T1000 (cell line): ENCODE measurements at regions not wholly inside any gene's neighbourhood (a gene's known extent, or its start where the extent isn't known, plus 50 kb on each side); places are given as distances from the start of the nearest gene placed in this dataset.

Source experiments
- DNase-seq: peaks from one replicate; lab custom pipeline; 2025; ENCODE audit warnings: mixed read lengths; lab: John Stamatoyannopoulos, UW

DNA sequence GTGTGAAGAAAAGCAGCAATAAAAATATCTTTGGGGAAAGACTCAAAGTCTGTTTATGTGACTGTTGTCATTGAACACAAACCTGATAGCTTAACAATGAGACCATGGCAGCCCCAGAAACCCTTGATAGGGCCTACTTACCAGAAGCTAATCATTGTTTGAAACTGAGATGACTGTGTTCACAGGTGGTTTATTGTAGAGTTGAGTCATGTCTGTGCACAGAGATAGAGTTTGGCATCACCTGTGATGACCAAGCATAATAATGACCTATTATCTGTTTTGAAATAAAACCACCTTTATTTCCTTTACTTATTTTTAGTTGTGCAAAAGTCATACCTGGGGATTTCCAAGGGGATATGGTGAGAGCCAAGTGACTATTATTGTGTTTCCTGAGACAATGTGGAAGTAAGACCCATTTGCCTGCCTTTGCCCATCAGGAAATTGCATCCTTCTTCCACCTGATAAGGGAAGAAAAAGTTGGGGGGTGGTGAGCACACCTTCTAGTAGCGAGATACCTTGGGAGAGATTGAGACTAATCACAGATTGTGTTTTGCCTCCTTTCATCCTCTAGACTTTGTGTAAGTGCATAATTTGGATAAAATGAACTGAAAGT lies 456.9 kb upstream of the JAG1 start:
- DNase-seq: no peak

DNA sequence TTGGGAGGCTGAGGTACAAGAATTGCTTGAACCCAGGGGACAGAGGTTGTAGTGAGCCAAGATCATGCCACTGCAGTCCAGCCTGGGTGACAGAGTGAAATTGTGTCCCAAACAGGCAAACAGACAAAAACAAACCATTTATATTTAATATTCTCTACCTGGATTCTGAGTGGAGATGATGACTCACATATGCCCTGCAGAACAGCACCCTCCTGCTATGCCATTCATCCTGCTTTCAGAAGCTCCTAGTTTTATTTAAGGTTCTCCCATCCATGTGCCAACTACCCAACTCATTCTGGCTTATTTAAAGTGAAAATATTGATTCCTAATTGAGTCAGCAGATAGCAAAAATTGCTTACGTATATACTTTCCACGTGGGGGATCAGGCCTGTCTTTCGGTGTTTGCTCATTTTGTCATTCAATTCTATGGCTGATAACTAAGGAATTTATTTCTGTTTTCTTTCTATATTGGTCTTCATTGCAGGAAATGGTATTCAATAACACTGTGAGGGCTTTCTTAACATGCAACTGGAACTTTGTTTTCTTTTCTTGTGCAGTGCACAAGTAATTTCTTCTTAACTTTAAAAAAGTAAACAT lies 459.1 kb upstream of the JAG1 start:
- no peak for DNase-seq

DNA sequence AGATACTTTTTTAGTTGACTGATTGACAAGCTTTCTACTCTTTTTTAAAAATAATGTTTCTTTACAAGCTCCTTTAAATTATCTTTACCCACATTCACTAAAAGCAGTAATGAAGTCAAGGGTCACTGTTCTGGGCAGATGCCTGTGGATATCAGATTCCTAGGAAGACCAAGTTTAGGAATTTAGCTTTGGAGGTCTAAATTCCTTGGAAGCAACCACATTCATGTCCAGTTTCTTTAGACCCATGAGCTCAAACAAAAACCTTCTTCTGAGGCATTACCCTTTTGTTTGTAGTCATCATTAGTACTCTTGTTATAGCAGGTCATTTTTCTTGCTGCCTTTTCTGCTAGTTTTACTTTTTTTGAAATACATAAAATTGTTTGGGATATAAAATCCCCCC lies 462.9 kb upstream of the JAG1 start:
- no peak for DNase-seq

DNA sequence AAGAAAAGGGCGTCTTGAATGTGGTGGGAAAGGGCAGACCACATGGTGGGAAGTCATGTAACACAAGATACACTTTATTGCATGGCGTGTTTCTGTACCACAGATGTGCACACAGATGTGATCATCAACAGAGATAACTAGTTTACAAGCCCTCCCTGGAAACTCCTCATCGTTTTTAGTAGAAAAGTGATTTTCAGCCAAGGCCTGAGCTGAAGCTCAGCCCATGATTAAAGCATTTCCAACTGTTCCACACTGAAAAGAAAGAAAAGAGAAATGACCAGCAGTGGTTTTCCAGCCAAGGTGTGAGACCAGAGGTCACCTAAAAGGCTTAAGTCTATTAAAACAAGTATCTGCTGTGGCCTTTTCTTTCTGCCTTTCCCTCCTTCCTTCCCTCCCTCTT lies 463.9 kb upstream of the JAG1 start:
- DNase-seq: no peak

DNA sequence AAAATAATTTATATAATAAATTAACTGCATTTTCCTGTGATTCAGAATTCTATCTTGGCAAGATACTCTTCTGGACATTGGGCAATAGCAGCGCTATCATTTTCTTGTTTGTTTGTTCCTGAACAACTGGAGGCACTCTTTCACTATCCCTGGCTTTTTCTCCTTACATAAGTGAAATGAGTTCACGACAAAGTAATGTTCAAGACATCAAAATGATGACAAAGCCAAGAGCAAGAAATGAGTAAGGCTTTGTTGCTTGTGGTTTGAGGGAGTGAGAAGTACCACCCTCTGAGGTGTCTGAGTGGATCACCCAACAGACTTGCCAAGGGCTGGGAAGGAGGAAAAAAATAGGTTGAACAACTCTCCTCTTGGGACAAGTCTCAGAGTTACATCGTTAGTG lies 466.6 kb upstream of the JAG1 start:
- no peak for DNase-seq

DNA sequence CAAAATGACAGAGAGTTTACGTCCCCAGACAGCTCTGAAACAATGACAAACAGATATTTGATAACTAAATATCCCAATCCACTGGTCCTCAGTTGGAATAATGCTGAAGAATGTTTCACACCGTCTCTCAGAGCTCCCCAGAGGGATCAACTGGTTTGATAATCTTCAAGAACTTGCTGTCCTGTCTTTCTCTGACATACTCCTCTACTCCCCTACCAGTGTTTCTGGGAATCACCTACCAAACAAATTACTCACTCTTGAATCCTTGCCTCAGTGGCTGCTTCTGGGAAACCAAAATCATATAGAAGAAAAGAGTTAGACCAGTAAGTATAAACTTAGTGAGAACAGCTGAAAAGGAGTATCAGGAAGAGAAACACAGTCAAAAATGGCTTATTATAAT lies 469.7 kb upstream of the JAG1 start:
- DNase-seq: no peak

DNA sequence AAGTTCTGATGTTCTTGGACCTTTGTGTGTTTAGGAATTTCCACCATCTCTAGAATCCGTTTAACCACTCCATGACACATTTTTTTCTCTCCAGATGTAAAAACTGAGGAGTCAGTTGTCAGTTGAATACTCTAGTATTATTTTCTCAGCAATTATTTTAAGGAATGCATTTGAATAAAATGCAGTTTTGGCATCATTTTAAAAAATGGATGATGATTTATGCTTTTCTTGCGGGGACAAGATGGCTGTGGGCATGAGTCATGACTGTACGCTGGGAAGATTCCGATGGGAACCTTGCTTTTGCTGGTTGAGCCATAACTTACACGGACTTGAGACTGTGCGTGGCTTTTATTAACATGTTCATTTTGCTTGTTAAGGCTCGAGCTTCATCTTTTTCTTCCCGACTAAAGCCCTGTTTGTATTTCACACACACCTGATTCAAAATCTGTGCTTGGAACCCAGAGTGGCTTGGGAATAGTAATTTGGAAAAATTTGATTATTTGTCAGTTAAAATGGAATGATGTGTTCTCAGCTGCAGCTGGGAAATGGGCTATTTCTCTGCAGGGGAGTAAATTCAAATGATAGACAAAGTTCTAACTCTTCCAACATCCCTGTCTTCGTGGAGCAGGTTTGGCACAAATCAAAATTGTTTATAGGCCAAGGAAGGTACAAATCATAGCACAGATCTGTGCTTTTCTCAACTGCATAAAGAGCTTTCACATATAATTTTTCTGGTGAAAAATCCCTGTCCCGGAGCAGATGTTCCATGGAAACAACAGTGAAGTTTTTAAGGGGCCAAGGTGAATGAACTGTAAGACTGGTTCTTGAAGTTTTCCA lies 470.5 kb upstream of the JAG1 start:
- DNase-seq: no peak

DNA sequence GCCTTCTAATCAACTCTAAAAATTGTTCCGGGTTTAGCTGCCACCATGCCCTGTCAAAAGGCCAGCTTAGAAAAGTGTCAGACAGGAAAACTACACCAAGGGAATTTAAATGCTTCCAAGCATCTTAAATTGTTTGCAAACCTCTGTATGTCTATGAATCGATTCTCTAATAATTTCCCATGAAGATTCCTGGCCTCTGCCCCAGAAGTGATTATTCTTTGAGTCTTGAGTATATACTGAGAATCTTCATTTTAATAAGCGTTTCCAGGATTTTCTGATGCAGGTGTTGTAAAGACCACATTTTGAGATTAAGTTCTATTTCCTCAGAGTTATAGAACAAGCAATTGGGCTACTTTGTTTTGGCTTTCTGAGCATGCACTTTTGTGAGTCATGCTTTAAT lies 471.8 kb upstream of the JAG1 start:
- DNase-seq: no peak

DNA sequence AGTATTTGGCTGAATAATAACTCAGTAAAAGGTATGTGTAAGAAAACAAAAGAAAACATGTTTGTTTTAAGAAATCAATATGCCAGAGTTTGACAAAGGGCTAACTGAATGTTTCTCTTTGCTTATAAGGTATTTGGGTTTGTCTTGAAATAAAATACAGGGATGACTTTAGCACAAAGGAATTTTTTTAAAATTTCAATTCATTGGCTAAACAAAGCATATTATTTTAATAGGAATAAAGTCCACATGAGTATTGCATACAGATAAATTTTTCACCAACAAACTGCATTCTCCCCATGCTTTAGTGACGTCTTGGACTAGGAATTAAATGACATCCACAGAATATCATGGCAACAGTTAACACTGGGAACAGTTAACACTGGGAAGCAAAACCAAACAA lies 480.0 kb upstream of the JAG1 start:
- no peak for DNase-seq

DNA sequence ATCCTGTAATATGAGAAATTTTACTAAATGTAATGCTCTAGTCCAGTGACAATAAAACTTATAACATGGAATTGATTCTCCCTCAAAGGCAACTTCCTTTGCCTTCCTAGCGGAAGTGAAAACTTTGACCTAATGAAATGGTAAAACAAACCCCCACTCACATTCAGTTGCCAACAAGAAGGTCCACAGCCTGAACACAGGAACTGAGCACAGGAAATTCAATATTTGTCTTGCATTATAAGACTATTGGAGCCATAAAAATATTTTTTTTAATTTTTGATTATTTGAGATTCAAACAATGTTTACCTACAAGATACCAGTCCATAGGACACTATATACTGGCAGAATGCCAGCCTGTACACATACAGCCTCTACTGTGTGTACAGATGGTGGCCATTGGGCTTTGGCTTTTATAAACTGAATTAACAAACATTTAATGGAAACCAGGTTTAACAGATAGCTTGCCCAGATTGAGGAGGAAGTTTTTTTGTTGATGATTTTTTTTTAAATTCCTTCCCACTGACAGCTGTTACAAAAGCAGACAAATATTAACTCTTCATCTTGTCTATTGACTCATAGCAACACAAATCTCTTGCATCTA lies 481.5 kb upstream of the JAG1 start:
- DNase-seq: no peak

DNA sequence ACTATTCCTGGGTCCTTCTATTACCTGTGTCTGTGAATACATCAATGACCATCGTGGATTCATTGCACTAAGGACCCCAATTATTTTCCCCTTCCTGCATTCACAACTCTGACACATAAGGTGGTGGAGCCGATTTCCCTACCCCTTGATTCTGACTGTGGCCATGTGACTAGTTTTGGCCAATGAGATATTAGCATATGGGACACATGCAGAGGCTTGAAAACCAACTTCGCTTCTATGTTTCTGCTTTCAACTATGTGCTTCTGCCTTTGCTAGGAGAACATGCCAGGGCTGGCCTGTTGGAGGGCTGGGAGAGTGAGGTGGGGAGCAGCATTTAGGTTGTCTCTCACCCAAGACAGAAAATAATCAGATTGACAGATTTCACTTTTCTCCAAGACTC lies 483.1 kb upstream of the JAG1 start:
- no peak for DNase-seq

DNA sequence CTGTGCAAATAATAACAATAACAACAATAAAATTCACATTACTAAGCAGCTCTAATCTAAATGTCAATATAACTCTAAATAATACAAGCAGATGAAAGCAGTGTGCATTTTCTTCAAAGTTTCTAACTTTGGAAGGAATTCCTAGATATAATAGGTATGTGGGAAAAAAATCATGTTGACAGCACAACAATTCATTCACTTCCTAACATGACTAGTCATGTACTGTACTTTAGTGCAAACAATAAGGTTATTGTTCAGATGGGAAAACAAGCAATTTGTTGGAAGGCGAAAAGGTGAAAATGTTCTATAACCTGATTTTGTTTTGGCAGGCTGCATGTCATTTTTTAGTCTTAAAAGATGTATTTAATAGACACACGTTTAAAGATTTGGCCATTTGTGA lies 484.3 kb upstream of the JAG1 start:
- DNase-seq: no peak

DNA sequence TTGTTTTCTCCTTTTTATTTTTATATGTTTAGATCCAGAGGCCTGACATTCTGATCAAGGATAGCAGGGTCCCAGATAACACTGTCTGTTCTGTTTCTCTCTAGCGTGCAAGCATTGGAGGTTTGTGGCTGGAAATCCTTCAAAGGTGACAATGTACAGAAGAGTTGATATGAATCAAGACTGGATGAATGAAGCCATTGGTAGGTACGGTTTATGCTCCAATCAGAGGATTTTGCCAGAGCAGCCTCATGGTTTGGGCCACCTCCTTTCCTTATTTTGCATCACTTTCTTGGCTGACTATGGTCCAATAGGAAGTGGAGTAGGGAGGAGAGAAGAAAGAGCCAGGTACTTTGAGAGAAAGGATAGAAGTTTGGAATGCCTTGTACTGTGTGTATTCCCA lies 484.8 kb upstream of the JAG1 start:
- DNase-seq: no peak

DNA sequence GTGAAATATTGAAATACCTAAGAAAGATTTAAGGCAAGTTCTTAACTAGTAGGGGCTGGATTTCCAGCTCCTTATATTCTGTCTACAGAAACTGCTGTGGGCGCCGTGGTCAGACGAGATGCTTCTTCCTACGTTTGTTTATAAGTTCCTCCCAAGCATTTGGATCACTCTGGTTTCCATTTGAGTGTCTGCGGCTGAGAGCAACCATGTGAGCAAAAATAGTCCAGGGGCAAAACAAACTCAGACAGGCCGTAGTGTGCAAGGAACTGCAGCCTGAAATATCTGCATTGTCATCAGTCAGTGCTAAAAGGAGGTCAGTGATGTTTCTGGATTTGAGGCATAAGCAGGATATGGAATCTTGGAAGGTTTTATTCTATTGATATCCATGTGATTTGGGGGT lies 485.9 kb upstream of the JAG1 start:
- DNase-seq: no peak

DNA sequence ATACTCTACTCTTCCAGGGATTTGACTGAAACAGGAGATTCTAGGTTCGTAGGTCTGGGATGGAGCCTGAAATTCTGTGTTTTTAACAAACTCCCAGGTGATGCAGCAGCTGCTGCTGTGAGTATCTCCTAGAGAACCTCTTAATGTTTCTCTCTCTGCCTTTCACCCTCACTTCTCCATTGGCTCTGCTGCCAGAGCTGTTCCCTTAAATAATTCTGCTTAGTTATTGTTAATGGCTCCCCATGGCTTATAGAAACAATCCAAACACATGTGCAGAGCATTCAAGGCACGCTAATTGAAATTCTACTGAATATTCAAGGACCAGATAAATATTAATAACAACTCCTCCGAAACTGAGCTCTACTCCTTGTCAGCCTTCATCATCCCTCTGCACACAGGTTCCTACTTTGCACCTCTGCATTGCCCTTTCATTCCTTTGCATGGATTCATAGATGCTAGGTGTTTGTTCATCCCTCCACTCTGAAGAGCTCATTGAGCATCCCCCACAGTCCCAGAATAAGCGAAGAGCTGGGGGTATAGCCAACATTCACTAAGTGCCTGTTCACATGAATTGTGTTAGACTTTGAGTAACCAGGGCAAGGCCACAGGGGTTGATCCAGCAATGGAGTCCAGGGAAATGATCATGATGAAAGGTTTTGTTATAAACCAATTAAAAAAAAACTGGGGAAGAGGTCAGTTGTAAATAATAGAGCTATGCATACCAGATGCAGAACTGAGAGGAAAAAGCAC lies 488.4 kb upstream of the JAG1 start:
- no peak for DNase-seq

DNA sequence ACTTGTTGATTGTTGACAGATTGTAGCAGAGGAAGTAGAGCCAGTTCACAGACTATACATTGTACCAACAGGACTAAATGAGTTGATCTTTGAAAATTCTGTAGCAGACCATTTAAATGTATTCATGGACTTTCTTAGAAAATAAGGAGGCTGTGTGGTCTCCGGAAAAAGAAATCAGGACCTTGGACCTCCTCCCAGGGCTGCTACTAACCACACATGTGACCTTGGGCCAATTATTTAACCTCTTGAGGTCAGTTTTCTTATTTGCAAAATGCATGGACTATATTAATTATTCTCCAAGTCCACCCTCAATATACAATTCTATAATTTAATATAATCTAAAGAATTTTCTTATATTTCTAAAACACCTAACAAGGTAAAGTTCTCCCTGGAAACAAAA lies 492.0 kb upstream of the JAG1 start:
- DNase-seq: no peak

DNA sequence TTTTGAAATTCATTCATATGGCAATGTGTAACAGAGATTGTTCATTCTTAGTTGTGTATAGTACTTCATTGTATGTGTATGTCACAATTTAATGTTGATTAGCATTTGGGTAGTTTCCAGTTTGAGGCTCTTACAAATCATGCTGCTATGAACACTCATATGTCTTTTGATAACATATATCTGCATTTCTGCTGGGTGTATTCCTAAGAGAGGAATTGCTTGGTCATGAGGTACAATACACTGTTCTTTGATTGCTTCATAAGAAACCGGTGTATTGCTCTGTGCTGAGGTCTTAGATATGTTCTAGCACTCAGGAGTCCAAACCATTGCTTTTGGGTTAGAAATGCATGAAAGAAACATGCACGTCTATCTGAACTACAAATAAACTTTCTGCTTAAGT lies 492.9 kb upstream of the JAG1 start:
- no peak for DNase-seq

DNA sequence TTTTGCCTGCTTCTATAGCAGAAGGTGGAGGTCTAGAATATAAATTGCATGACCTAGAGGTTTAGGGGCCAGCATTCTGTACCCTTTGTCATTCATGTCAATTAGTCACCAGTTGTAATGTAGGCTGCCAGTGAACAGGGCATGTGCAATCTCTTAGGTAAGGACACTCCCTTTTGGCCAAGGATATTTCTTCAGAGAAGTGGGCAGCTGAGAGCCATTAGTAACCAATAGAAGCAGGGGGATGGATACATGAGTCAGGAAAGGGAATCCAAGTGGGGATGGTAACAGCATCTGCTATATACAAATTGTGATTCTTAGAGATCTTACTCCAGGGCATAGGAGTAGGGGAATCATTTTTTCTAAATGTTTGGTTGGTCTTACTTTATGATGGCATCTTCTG lies 494.2 kb upstream of the JAG1 start:
- no peak for DNase-seq

DNA sequence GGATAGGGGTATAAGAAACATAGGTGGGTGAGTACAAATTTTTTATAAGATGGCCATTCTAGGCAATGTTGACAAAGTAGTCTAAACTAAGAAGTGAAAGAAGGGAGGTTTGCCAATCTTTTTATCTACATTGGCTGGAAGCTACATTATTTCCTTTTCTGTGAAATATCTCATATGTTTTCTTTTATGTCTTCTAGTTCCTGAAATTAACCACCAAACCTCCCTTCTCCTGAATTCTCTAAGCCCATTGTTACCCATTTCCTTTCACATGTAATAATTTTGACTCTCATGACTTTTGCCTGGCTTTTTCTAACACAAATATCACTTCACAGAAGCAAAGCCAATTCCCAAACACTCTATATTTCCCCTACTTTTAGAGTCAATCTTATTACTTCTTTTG lies 496.2 kb upstream of the JAG1 start:
- no peak for DNase-seq

DNA sequence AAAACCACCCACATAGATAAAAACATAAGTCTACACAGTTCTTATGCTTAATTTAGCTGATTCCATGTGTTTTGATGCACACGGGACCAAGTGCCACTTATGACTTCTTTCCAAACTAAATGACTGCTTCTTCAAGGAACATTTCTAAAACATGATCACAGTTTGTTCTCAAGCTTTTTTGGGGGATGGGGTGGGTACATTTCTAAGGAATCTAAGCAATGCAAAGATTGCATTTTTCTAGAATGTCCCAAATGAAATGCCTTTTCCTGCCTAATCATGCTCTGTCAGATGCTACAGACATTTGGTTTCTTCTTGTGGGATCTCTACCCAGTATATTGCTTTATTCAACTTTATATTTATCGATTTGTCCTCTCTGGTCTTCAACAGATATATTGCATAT lies 496.8 kb upstream of the JAG1 start:
- no peak for DNase-seq

DNA sequence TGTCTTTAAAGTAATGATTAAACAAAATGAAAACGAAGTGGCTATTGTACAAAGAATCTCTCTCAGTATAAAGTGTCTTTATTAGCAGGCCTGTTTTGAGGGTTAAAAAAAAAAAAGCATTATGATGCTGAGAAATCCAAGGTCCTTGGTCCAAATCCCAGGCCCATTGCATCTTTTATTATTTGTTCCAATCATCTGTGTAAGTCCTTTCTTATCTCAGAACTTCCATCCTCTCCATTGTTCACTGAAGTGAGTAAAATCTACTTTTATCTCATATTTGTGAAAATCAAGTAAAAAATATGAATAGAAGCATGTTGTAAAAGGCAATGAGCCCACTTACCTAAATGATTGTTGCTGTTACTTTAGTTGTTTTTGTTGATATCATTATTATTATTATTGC lies 499.1 kb upstream of the JAG1 start:
- no peak for DNase-seq

DNA sequence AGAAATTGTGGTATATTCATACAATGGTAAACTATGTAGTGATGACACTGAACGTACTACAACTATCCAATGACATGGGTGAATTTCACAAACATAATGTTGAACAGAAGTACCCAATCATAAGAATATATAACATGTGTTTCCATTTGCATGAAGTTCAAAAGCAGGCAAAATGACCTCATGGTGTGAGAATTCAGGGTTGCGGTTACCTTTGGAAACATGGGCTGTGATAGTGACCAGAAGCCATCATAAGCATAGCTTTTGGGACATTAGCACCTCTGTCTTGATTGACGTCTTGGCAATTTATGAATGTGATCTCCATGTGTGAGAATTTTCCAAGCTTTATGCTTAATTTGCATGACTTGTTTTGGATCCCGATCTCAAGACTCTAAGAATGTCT lies 500.1 kb upstream of the JAG1 start:
- DNase-seq: no peak

DNA sequence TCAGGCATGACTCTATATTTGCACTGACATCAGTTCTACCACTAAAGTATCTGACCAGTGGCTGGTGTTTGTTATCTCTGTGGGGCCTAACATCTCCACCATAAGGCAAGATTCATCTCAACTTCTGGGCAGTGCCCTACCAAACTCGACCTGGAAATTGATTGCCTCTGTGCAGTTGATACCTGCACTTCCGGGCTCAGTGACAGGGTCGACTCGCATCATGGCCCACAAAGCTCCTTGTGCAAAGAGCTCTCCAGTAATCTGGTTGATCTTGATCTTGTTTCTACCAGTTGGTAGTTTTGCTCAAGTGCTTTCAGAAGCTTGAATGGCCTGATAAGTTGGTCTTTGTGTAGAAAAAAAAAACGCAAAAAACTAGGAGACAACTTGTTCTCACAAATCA lies 501.1 kb upstream of the JAG1 start:
- DNase-seq: no peak
